ENCODE measurements at regions not wholly inside any gene's neighbourhood (a gene's known extent, or its start where the extent isn't known, plus 50 kb on each side); places are given as distances from the start of the nearest gene placed in this dataset.

DNA sequence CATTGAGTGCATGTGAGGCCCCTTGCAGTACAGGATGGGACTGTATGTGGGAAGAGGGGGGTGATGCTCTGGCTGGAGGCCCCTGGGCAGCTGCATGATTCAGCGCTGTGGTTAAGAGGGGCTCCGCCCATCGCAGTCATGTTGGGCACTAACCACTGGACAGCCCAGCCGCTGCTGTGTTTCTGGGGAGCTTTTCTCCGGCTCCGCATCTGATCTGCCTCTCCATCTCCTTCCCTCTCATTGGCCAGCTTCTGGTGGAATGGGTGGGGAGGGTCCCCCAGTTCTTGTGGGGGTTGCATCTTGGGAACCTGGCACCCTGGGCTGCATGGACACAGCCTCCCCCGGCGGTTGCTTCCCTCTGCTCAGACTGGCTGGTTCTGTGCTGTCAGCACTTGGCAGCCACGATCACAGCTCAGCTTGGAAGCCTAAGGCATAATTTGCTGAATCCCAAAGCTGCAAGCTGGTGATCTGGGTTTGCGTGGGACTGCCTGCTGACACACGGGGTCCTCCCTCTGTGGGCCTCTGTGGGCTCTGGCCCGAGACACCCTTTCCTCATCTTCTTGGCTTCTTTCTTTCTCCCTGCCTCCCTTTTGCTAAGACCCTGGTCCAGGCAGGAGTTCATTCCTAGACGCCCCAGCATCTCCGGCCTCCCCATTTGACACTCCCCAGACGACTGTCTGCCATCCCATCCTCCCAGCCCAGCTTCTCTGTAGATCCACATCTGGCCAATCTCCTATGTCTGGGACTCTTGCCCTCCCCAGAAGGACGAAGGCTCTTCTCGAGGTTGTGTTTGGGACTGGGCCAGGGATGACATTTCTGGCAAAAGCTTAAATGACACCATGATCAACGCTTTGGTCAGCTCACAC lies 168.3 kb downstream of the SEC14L1 start:
- DNase-seq, result no peak

GRCh38 chr17:77310336-77310735 lies 169.6 kb downstream of the SEC14L1 start:
- no peak for DNase-seq

DNA sequence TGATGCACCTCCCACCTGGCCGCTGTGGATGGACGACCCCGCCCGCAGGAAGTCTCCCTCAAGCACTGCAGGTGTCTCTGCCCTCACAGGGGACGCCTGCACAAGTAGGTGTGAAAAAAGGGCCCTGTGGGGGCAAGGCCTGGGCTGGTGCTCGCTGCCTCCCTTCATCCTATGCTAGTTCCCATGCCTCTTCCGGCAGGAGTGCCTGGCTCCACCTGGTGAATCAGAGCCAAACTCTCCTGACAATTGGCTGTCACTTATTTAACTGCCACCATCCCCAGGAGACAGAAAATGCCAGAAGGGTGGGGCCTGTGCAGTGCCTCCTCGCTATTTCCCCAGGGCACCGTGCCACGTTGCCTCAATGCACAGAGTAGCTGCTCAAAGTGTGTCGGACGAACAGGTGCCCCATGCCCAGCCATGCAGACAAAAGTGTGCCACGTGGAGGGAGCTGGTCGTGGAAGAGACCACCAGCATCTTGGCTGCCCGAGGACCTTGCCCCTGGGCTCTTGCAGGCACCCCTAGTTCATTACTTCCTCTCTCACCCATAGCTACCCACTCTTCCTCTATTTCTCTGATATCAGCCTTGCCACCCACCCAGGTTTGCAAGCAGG lies 170.7 kb downstream of the SEC14L1 start:
- no peak for DNase-seq

DNA sequence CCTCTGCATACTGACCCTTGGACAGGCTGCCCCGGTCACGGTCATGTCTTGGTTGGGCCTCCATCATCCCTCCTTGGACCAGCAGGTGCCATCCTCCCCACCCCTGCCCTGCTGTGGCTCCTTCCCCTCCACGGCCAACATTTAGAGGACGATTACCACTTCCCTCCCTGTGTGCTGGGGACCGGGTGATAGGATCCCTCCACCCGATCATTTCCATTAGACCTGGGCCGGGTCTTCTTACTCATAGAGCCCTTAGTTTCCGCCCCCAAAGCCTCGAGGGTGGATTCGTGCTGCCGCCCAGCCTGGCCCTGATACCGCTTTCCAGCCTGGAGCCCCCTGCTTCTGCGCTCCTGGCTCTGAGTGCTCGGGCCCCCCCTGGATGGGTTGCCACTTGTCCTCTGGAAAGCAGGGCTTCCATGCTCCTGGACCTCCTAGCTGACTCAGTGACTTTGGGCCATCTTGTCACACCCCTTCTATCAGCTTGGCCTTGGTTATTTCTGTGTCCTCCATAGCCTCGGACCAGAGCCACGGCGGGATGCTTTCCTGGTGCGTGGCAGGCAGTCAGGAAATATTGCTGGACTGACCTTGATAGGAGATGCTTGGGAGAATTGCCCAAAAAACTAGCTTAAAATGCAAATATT lies 171.4 kb downstream of the SEC14L1 start:
- no peak for DNase-seq

- DNase-seq, result no peak
Measured at GRCh38 chr17:77312786-77313599, 172.2 kb downstream of the SEC14L1 start.

DNA sequence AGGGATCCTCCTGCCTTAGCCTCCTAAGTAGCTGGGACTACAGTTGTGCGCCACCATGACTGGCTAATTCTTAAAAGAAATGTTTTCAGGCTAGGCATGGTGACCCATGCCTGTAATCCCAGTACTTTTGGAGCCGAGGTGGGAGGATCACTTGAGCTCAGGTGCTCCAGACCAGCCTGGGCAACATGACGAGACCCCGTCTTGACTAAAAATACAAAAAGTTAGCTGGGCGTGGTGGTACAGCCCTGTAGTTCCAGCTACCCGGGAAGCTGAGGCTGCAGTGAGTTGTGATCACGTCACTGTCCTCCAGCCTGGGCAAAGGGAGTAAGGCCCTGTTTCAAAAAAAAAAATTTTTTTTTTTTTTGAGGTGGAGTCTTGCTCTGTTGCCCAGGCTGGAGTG lies 173.1 kb downstream of the SEC14L1 start:
- DNase-seq, result no peak

DNA sequence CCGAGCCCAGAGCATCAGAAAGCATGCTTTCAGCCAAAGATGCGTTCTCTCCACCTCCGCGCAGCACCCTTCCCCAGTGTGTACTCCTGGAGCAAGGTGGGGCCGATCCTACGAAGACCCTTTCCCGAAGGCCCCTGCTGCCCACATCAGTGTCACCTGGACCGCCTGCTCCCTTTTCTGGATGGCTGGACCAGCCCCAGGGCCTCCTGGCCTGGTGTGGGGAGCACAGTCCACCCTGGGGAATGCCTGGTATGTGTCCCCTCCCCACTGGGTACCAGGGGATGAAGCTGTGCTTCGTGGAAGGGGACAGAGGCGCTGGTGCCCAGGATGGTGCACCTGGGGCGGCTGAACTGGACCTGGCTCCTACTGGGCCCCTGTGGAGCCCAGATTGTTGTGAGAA lies 173.8 kb downstream of the SEC14L1 start:
- DNase-seq, result no peak

DNA sequence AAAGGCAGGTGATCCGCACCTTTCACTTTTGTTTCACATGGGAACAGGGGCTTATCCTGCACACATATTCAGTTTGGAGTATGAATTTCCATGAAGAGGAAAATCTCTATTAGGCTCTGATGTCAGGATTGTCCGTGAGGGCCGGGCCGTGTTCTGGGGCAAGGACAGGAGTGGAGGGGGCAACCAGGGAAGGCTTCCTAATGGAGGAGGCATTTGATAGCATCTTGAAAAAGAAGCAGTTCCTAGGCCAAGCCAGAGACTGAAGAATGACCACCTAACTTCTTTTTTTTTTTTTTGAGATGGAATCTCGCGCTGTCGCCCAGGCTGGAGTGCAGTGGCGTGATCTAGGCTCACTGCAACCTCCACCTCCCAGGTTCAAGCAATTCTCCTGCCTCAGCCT lies 174.2 kb downstream of the SEC14L1 start:
- no peak for DNase-seq

DNA sequence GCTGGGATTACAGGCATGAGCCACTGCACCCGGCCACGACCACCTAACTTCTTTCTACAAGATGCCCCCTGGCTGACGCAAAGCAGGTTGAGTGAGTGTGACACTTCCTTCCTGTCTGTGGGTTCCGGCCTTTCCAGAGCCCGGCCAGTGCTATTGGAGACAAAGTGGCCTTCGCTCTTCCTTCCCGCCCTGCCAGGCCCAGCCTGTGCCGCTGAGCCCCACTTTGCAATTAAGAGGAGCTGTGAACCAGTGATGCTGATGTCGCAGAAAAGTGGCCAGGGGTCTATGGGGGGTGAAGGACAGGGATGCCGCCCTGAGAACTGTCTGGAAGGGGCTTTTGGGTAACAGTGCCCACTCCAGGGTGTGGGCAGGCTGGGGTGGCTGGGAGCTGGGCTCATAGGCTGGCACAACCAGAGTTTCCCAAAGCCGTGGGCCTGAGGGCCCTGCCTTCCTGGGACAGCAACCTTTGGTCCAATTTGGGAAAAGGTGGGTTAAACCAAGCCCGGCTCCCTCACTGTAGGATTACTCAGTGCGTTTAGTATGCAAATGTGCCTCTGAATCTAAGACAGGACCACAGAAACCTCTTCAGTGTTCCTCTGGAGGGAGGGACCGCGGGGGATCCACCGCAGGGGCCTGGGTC lies 174.9 kb downstream of the SEC14L1 start:
- DNase-seq, result no peak

- no peak for DNase-seq
Measured at GRCh38 chr17:77316191-77316641, 175.4 kb downstream of the SEC14L1 start.

GRCh38 chr17:77316651-77317050 lies 175.9 kb downstream of the SEC14L1 start:
- no peak for DNase-seq

GRCh38 chr17:77317091-77317750 lies 176.5 kb downstream of the SEC14L1 start:
- no peak for DNase-seq

GRCh38 chr17:77318021-77318420 lies 177.3 kb downstream of the SEC14L1 start:
- no peak for DNase-seq

GRCh38 chr17:77318491-77319210 lies 177.9 kb downstream of the SEC14L1 start:
- DNase-seq, result no peak

DNA sequence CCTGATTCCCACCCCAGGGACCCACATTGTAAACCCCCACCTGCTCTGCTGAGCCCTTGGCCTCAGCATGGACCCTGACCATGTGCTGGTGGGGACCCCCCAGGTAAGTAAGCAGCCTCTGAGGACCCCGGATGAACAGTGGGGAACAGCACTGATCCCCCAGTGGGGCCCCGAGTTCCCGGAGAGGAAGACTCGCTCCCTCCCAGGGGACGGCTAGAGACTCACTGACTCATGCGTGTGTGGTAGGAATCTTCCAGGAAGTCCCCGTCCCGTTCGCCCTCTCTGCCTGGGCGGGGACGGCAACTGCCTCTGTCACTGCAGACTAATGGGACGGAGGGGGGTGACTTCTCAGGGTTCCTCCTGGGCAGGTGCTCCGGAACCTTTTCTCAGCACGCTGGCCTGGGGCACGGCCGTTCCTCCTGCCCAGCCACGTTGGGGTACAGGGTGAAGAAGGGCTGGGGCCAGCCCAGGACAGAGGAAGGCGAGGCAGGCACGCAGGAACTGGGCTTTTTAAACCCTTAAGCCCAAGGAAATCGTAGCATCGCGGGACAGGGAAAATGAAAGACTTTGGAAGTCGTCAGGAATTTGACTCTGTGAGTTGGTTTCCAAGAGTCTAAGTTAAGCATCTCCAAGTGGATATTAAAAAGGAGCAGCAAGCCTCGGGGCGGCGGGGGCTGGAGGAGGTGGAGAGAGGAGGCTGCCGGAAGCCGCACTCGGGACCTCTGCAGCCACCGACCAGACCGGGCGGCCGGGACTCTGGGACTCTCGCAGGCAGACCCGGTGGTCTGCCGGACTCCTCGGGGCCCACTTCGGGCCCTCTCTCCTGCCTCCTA lies 178.7 kb downstream of the SEC14L1 start:
- peak; percentile 71 for DNase-seq

DNA sequence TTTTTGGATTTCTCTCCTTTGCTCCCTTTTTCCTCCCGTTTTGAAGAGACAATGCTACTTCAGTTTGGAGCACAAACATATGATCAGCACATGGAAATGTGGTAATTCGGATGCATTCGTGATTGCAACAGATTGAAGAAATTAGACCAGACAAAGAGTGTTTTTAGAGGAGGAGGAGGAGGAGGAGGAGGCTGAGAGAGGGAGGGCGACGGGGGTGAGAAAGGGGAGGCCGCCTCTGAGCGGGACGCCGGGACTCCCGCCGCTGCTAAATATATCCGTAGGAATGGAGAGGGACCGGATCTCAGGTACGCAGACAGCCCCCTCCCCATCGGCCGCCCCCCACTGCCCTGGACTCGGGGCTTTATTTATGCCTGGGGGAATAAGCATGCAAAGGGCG lies 179.3 kb downstream of the SEC14L1 start:
- DNase-seq, result no peak

DNA sequence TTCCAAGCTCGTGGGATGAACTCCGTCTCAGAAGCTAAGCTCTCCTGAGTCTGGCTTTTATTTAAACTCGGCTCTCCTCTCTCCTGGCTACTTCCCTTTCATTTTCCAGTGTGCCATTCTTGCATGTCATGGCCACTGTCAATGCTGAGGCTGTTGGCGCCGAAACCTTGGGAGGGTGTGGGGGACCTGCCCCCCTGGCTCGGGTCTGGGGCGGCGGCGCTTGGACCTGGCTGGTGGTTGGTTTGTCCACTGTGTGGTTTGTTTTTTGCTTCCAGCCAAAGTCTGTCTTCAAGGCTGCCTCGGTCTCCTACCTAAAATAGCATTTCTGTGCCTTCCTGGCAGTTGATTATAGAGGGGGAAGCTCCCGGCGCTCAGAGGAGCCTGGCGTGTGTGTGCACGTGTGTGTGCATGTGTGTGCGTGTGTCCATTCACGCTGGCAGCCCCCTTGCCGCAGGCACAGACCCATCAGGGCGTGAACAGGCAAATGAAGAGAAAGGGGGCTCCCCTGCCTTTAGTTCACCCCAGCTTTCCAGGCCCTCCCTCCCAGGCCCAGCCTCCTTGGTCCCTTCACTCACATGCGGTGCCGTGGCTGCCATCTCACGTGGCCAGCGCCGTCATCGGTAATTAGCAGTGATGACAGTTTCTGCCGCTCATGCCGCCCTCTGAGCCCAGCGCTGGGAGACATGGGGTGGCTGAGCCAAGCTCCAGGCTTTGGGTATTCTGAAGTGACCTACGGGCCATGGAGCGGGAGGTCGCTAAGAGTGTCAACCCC lies 179.9 kb downstream of the SEC14L1 start:
- no peak for DNase-seq

DNA sequence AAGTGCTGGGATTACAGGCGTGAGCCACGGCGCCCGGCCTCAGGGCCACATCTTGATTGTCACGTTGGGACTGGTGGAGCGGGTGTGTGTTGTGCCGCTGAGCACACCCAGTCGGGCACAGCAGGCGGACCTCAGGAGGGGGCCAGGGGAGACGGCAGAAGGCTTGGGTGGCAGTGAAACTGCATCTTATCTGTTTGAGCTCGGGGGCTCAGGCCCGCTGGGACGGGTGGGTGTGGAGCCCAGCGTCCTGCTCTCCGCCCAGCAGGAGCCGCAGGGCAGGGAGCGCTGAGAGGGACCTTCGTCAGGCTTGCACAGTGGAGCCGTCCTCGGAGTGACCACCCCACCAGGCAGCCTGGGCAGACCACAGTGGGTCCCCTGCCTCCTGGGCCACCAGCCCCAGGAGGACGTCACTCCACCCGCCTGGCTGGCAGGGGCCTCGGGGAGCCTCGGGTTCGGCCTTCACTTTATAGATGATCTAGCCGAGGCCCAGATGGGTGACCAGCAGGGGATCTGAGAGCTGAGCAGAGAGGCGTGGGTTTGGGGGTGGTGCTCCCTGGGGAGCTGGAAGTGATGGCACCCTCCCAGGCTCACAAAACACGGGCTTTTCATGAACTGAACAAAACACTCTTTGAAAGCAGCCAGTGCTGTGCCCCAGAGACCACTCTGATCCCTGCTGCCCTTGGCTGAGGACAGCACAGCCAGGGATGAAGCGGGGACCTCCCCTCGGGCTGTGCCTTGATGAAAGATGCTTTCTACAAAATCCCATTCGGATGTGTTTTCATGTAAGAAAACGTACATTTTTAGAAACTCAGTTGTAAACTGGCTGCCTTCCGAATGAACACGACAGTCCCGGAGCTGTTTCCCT lies 181.1 kb downstream of the SEC14L1 start:
- no peak for DNase-seq
